NOMO-1 treated with DMSO at 0.1 percent for 48 hours (cell line): ENCODE measurements at regions not wholly inside any gene's neighbourhood (a gene's known extent, or its start where the extent isn't known, plus 50 kb on each side); places are given as distances from the start of the nearest gene placed in this dataset.

Source experiments
- DNase-seq: peaks from one replicate; lab custom pipeline; 2025; ENCODE audit not compliant: unreplicated experiment; lab: John Stamatoyannopoulos, UW

DNA sequence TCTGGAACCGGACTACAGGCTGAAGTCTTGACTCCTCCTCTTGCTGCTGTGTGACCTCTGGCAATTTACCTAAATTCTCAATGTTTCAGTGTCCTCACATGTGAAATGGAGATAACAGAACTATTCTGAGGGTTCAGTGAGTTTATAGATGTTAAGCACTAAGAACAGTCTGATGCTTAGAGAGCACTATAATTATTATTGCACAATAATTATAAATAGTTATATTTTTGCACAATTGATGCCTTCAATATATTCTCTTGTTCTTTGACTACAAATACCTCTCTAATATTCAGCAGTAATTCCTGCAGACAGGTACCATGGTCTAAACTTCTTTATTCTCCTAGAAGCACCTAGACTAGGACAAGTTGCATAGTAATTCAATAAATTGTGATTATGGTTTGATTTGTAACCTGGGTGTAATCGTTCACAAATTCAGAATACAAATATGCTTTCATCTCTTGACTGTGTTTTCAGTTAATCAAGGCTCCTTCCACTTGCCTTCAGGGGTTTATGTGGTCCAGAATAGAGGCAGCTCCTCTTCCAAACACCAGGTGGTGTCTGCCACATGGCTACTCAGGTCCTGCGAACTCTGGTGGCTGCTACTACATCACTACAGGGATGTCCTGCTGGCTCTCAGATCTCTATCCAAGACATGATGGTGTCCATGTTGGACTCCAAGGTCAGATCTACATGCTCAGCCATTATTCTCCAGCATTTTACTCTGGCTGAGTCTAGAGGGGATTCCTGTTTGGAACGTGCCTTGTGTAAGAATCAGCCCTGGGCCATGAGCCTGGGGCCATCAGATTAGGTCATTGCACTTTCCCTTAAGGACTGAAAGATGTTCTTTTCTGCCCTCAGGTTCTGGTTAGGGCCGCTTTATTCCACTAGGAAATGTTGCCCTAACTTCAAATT is 103.4 kb downstream of the QRFPR start:
- no peak for DNase-seq

DNA sequence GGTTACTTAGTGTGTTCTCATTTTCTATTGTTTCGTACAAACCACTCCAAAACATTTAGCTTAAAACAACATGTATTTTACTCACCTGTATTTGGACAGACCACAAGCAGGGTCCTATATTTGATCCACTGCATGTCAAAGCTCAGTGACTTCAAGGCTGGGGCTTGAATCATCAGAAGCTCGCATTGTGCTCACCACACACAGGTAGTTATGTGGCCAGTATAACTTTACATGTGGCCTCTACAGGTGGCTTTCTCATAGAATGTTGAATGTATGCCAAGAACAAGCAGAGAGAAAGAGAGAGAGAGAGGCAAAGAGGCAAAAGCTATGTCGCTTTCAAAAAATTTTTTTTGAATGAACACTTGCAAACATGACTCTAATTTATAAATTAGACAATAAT is 107.6 kb downstream of the QRFPR start:
- no peak for DNase-seq

DNA sequence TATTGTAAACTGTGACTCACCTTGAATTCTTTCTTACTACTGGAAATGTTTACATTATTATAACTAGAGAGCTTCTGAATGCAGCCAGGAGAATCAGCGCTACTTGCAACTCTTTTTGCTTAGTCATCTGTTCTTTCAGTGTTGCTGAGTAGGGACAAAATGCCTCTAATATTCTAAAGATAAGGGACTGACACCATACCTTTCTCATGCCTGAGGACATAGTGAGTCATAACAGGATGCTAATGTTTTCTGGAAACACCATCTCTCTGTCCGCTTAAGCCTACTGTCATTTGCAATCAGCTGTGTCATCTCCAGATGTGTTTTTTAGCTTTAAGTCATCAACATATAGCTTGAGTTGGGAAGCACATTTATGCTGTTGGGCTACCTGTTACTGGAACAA is 108.3 kb downstream of the QRFPR start:
- no peak for DNase-seq

DNA sequence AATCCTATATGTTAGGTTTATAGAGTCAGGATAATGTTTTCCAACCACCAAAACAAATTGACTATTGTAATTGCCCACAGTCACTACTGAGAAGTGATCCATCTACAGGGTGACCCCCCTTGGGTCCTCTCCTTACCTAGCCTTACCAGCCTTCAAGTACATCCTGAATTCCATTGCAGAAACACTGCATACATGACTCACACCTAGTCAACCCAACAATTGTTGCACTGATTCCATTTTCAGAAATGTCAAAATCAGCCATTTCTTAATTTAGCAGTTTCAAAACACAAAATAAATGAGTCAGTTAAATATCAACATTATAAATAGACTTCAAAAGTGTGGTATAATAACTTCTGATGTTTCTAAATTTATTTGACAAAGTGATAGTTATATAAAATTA is 106.3 kb upstream of the TNIP3 start:
- DNase-seq = no peak

DNA sequence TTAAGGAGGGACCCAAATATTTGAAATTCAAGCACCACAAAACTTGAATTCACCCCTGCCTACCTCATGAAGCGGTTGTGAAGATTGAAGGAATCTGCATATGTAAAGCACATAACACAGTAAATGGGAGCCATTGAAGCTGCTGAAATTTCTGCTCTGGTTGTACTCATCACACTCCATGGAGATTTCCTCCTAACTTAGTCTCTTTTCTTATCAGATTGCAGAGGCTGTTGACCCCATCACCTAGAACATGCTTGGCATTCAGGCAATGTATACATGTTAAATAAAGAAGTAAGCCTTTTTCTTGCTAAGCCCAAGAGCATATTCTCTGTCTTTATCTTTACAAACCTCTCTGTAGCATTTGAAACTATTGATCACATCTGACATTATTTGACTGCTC is 104.9 kb upstream of the TNIP3 start:
- DNase-seq = no peak

DNA sequence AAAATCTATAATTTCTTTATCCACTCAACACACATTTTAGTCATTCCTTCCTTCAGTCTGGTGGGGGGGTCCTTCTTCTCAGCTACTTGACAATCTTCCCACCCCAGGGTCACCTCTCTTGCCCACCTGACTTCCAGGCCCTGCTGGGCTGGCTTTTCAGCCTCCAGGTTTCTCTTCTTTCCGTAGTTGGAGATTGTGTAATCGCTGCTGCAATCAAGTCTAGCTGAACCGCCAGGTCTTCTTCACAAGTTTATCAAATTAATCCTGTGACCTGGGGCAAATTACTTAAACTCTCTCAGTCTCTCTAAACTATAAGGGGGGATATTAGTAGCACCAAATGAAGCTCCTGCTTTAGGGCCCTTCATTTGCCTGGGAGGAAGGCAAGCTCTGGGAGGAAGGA is 102.9 kb upstream of the TNIP3 start:
- peak; percentile 35 for DNase-seq

DNA sequence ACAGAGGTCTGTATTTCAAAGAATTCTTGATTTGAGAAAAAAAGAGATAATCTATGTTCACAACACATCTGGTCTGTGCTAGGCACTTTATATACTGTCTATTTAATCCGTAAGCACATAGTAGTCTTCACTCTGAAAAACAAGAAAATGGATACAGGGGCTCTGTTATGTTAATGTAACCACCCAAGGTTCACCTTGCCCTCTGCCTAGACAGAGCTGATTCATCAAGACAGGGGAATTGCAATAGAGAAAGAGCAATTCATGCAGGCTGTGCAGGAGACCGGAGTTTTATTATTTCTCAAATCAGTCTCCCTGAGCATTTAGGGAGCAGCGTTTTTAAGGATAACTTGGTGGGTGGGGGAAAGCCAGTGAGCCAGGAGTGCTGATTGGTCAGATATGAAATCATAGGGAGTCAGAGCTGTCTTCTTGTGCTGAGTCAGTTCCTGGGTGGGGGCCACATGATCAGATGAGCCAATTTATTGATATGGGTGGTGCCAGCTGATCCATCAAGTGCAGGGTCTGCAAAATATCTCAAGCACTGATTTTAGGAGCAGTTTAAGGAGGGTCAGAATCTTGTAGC is 92.9 kb upstream of the TNIP3 start:
- no peak for DNase-seq

DNA sequence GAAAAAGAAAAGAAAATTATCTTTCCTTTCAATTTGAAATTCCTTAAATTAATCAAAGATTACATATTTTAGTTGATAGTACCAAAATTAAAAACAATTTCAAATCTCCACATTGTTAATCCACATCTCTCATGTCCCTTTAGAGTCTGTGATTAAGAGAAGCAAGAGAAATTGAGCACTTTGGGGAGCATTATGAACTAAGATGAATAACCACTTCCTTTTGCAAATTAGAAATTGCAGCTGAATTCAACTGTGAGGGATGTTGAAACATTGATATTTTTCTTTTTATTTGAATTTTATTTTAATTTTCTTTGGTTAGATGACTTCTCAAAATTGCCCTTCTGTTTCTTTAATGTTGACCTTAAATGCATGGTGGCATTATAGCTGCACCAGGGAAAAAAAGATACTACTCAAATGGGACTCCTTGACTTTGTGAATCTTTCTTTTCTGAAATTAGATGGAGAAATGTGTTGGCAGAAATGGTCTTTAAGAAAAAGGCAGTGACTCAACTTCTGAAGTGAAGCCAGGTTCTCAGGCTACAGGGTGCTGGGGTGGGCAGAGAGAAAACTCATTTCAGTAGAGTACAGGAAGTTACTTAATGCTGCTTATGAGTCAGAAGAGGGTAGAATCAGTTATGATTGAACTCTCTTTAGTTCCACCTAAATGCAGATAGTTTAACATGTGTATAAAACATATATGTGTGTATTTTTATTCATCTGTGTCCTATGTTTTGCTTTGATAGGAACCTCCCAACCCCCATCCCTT is 92.0 kb upstream of the TNIP3 start:
- peak; percentile 90 for DNase-seq

DNA sequence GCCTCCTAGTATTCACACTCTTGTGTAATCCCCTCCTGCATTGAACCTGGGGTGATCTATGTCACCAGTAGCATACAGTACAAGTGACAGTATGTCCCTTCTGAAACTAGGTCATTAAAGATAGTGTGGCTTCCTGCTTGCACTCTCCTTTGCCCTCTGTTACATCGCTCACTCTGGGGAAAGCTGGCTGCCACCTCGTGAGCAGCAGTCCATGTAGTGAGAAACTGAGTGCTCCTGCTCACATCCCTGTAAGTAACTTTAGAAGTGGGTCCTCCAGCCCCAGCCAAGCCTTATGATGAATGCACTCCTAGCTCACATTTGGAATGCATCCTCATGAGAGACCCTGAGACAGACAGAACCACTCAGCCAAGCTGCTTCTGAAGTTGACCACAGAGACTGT is 89.8 kb upstream of the TNIP3 start:
- DNase-seq = no peak

DNA sequence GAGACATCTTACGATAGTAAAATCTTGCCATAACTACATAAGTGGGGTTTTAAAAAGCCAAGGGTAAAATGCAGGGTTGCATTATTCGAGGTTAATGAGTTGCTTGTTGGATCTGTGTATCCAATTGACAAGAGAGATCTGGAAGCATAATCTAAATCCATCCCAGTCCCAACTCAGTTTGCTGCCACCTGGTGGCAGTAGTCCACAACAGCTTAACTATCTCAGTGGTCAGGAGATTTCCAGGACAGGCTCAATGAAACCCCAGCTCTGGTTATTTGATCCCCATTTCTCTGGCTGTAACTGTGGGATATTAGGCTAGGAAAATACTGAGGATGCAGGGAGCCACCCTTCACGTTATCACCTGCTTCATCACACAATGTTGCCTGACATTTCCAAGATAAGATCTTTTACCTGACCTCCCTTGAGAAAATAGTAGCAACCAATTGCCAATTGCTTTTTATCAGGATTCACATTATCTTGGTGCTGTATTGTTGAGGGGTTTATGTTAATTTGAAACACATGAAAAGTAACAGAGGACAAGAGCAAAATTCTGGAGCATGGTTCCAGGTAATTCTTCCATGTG is 88.2 kb upstream of the TNIP3 start:
- DNase-seq = peak; percentile 35

DNA sequence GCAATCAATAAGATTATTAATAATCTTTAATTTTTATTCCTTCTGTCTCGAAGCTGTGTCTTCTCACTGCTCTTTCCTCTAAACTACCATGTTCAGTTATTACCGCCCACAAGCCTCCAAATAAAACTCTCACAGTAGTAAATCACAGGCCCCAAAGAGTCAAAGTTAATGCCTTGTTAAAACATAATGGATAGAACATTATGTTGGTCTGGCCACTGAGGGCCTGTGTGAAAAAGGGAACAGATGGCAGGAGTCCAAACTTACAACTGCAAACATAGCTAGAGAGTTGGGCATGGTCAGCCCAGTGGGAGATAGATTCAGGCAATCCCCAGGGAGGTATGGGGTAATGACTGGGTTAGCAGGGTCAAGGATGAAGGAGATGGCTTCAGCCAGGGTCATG is 84.6 kb upstream of the TNIP3 start:
- DNase-seq = no peak

DNA sequence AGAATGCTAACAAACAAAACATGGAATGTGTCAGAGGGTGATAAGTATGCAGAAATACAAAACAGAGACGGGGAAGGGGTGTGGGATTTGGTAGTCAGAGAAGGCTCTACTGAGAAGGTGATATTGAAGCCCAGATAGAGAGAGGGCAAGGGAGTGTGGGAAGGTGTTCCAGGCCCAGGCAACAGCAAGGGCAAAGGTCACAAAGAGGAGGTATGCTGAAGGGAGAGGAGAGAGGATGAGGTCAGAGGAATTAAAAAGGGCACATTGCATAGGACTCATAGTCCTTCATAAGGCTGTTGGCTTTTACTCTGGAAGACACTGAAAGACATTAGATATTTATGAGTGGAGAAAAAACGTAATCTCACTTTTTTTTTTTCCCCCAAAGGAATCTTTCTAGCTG is 82.6 kb upstream of the TNIP3 start:
- no peak for DNase-seq

DNA sequence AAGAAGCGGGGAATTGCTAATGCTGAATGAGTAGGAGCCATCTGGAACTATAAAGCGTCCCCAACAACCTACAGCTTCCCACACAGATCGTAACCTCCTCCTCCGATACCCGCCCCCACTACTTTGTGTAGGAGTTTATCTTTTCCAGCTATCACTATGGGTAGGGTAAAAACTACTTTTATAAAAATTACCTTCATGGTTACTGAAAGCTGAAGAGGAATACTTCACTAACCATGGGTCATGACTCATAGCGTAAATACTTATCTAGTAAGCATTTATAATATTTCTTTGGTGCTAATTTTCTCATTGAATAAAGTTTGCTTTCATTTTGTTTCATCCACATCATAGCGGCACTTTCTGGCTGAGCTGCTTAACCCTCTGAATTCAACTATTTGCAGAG is 79.4 kb upstream of the TNIP3 start:
- DNase-seq = no peak

DNA sequence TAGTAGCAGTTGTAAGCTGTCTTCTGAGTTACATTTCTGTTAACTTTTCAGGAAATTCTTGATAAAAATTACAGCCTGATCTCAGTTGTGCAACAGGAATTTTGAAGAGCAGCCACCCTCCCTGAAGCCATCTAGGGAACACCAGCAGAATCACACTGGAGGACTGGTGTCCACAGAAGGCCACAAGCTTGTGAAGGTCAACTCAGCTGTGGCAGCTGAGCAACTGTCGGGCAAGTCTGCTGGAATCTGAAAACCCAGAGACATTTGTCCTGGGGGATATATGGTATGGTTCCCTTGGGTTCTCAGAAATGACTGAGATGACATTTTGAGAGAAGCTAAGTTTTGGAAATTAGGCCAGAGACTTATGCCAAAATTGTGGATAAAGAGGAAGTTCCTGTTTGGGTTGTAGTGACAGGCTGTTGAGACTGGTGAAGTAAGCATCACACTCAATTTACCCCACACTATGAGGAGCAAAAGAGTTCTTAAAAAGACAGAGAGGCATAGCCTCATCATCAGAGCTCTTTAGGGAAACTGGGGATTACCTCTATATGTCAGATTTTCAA is 78.1 kb upstream of the TNIP3 start:
- DNase-seq = no peak

DNA sequence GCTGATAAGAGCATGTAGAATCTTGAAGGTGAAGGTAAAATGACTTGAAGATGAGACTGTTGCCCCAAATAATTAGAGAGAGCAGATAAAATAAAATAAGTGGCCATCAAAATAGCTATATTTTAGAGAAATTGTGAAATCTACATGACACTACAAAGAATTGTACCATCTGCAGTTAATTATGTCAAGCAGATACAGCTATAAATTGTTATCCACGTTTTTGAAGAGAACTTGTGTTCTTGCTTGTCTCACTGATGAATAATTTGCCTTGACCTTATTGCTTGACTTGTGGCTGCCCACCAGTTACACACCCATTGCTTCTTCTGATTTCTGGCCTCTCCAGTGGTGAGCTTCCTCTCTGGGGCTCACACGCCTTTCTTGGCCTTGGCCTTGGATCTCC is 75.8 kb upstream of the TNIP3 start:
- DNase-seq = no peak

DNA sequence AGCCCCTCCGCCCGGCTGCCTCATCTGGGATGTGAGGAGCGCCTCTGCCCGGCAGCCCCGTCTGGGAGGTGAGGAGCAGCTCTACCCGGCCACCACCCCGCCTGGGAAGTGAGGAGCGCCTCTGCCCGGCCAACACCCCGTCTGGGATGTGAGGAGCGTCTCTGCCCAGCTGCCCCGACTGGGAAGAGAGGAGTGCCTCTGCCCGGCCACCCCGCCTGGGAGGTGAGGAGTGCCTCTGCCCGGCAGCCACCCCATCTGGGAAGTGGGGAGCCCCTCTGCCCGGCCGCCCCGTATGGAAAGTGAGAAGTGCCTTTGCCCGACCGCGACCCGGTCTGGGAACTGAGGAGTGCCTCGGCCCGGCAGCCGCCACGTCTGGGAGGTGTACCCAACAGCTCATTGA is 74.3 kb upstream of the TNIP3 start:
- no peak for DNase-seq

DNA sequence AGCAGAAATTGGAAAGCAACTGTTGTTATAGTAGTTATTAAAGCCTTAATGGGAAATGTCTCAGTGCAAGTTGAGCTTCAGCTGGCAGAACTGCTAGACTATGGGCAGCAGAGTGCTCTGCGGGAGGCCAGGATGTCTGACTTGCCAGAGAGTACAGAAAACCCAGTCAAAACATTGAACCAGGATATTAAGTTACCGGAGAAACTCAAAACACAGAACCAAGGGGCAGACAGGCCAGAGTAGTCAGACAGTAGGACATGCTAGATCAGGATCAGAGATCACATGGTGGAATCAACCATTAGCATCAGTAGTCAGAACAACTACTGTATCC is 72.9 kb upstream of the TNIP3 start:
- DNase-seq = no peak

DNA sequence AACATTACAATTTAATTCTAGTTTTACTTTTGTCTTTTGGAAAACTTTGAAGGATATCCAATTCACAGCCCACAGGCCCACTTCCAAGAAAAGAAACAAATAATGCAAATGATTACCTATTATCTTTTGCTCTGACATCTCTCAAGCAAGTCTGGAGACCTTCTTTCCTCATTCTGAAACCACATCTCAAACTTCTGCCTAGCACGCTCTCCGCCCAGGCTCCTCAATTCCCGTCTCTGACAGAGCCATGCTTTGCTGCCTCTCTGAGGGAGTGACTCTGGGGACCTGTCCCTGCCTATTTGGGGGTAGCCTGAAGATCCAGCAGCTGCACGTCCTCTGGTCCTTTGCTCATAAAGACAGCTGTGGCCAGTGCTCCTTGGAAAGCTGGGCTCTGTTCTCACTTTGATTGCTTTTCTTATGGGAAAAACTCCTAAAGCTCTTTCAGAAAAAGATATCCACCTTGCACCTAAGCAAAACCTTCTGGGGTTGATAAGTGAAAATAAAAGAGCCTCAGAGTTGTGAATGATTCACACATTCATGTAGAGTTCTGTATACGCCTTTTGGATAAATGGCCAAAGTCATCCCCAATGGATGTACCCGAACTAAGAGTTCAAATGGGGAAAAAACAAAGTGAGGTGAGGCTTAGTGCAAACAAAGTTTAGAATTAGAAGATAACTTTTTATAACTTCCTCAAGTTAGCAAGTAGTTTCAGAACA is 72.4 kb upstream of the TNIP3 start:
- DNase-seq = no peak

DNA sequence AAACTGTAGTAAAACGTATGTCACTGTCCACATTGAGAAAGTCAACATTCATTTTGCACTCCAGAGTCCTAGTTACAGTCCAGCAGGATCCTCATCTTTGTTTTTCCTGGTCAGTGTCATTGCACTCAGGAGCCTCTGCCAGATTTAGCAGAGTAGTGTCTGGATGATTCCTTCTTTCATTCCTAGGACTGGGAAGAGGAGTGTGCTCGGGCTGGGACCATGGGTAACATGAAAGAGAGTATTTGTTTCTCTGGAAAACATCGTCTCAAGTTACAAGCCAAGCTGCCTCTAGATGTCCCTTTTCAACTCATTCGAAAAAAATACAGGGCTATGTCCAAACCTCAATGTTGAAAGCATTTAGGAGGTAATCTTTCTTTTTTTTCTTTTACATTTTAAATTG is 69.9 kb upstream of the TNIP3 start:
- DNase-seq = no peak

DNA sequence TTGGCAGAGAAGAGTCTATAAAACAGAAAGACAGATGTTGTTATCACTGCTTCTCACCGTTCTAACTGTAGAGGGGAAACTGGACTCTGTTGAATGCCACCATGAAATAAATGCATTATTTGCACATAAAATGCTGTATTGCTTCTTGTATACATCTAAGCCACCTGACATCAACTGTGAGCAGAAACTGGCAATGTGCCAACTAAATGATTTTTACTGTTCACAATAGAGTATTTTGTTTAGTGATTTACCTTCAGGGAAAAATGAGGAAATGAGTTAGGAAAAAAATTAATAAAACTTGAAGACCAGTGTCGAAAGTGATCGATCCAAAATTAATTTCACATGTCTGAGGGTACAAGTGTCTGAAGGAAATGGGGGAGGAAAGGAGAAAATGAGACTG is 65.9 kb upstream of the TNIP3 start:
- no peak for DNase-seq

DNA sequence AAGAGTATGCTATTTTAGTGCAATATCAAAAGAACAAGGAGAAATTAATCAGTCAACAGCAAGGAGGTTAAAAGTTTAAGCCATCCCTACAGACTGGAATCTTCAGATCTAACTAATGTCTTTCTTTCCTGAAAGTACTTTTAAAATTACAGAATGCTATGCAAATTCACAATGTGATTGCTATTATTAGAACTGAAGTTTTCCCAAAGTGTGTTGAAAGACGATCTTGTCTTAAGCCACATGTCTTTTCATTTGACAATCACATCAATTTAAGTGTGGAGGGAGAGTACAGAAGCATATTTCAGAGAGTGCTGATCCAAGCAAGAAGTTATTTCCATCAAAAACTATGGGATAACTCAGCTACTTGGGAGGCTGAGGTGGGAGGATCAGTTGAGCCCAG is 64.7 kb upstream of the TNIP3 start:
- DNase-seq = no peak
